Keratinocyte (primary cell): ENCODE measurements at regions not wholly inside any gene's neighbourhood (a gene's known extent, or its start where the extent isn't known, plus 50 kb on each side); places are given as distances from the start of the nearest gene placed in this dataset.

Experiments used
- DNase-seq: peaks from one replicate; pipeline ENCODE4 v3.0.0-alpha.2; 2011; ENCODE audit warnings: low read depth, missing footprints, low spot score
- FAIRE-seq: peaks from 2 replicates; lab custom pipeline; 2011; peaks lifted over from hg19 to GRCh38; lab: Jason Lieb, UNC
- H2AFZ ChIP-seq: 2 replicates; pipeline ENCODE4 v1.6.0; 2012; ENCODE audit warnings: low read length, control low read depth, inconsistent platforms; ENCODE audit not compliant: control insufficient read depth
- H3K27ac ChIP-seq: 2 replicates; pipeline ENCODE4 v1.5.1; 2011; ENCODE audit warnings: low read length; ENCODE audit not compliant: control insufficient read depth, insufficient read depth
- H3K27me3 ChIP-seq: 3 replicates; pipeline ENCODE4 v1.6.0; 2011; ENCODE audit warnings: low read length; ENCODE audit not compliant: control insufficient read depth, insufficient read depth; ENCODE audit errors: extremely low read depth
- H3K36me3 ChIP-seq, 2 experiments: 2 replicates in 1 of 2; 3 replicates in 1 of 2; pipeline ENCODE4 v1.5.1; 2011; ENCODE audit warnings: low read length in 2 of 2, mild to moderate bottlenecking in 1 of 2; ENCODE audit not compliant: control insufficient read depth in 2 of 2, insufficient read depth in 2 of 2; ENCODE audit errors: extremely low read depth in 1 of 2
- H3K4me1 ChIP-seq: 3 replicates; pipeline ENCODE4 v1.5.1; 2011; ENCODE audit warnings: low read length; ENCODE audit not compliant: control insufficient read depth, insufficient read depth; ENCODE audit errors: extremely low read depth
- H3K4me2 ChIP-seq: 3 replicates; pipeline ENCODE4 v1.6.0; 2011; ENCODE audit warnings: low read depth, low read length; ENCODE audit not compliant: control insufficient read depth, insufficient read depth; ENCODE audit errors: extremely low read depth
- H3K4me3 ChIP-seq, 3 experiments: fragments of 200-600 bp in 1 of 3; sonication (generic) in 1 of 3; 2 replicates in 2 of 3; 3 replicates in 1 of 3; pipeline ENCODE4 v1.5.1; 2011 to 2016; ENCODE audit warnings: low read length in 3 of 3, mild to moderate bottlenecking in 3 of 3, control low read depth in 2 of 3, inconsistent platforms in 1 of 3, low read depth in 1 of 3, mixed read lengths in 1 of 3, mixed run types in 1 of 3, moderate library complexity in 1 of 3; ENCODE audit not compliant: control insufficient read depth in 2 of 3, insufficient read depth in 2 of 3; ENCODE audit errors: extremely low read depth in 1 of 3
- H3K79me2 ChIP-seq: 2 replicates; pipeline ENCODE4 v1.6.0; 2012; ENCODE audit warnings: low read length; ENCODE audit not compliant: control insufficient read depth, insufficient read depth
- H3K9ac ChIP-seq: 3 replicates; pipeline ENCODE4 v1.6.0; 2011; ENCODE audit warnings: low read length; ENCODE audit not compliant: control insufficient read depth, insufficient read depth; ENCODE audit errors: extremely low read depth
- H3K9me1 ChIP-seq: 3 replicates; pipeline ENCODE4 v1.6.0; 2011; ENCODE audit warnings: low read length; ENCODE audit not compliant: control insufficient read depth, insufficient read depth; ENCODE audit errors: extremely low read depth
- H3K9me3 ChIP-seq: 2 replicates; pipeline ENCODE4 v1.5.1; 2012; ENCODE audit warnings: low read depth, low read length; ENCODE audit not compliant: control insufficient read depth
- H4K20me1 ChIP-seq: 3 replicates; pipeline ENCODE4 v1.6.0; 2011; ENCODE audit warnings: low read length; ENCODE audit not compliant: control insufficient read depth, insufficient read depth; ENCODE audit errors: extremely low read depth
- EZH2 ChIP-seq: IDR thresholded peaks from one replicate; pipeline ENCODE4 v1.6.1; 2012; ENCODE audit warnings: inconsistent platforms, mild to moderate bottlenecking, low read length, moderate library complexity
- dilution Hi-C: fragments of 300-500 bp; cut with MboI; formaldehyde crosslinking; loops from one replicate; pipeline ENCODE4 v1.7.0; 2020; ENCODE audit warnings: low sequenced_read_pairs; ENCODE audit not compliant: extremely low pct_ligation_motif_present
- TF ChIP-seq, protein P1 (sequence below), 3 experiments: IDR thresholded peaks in 1 of 3; conservative IDR thresholded peaks in 1 of 3; optimal IDR thresholded peaks in 1 of 3; 2 replicates in 2 of 3; 3 replicates in 1 of 3; pipeline versions ENCODE3 to v1.5.1; 2011; ENCODE audit warnings: low read length in 3 of 3, mild to moderate bottlenecking in 3 of 3, moderate library complexity in 2 of 3, control low read depth in 1 of 3, inconsistent platforms in 1 of 3; ENCODE audit not compliant: insufficient read depth in 2 of 3; ENCODE audit errors: extremely low read depth in 1 of 3

DNA sequence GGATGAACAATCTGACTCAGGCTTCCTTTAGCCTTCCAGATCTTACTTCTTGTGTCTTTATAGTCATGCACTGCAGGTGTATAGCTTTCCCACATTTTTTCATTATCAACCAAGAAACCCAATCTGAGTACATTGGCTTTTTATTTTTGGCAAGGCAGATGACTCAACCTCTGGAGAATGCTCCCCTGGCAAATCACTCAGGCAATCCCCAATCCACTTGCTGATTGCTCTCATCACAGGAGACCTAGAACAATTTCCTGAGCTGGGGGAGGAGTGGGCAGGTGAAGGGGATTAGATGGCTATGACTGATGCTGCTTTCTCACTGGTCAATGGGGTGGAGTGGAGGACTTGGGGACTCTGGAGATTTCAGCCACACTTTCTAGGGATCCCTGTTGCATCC lies 134.4 kb downstream of the SLC16A9 start:
- Histone ChIP-seq H2AFZ (no peak overlapping the region), H3K79me2 (no peaks in the 10 kb centered on the region), H3K9me1 (no peaks in the 10 kb centered on the region), H3K9me3 (no peaks in the 10 kb centered on the region), H3K9ac (no peak overlapping the region), H3K4me3 (no peak overlapping the region), H3K36me3 (no peaks in the 10 kb centered on the region), H3K27me3 (no peaks in the 10 kb centered on the region), H3K4me2 (no peak overlapping the region), H3K4me1 (no peaks in the 10 kb centered on the region), H4K20me1 (no peaks in the 10 kb centered on the region), H3K27ac (no peak overlapping the region)
- FAIRE-seq (peak; percentile 52), DNase-seq (peak; percentile 15)
- TF ChIP-seq EZH2, result no peak
- TF ChIP-seq, protein P1, sequence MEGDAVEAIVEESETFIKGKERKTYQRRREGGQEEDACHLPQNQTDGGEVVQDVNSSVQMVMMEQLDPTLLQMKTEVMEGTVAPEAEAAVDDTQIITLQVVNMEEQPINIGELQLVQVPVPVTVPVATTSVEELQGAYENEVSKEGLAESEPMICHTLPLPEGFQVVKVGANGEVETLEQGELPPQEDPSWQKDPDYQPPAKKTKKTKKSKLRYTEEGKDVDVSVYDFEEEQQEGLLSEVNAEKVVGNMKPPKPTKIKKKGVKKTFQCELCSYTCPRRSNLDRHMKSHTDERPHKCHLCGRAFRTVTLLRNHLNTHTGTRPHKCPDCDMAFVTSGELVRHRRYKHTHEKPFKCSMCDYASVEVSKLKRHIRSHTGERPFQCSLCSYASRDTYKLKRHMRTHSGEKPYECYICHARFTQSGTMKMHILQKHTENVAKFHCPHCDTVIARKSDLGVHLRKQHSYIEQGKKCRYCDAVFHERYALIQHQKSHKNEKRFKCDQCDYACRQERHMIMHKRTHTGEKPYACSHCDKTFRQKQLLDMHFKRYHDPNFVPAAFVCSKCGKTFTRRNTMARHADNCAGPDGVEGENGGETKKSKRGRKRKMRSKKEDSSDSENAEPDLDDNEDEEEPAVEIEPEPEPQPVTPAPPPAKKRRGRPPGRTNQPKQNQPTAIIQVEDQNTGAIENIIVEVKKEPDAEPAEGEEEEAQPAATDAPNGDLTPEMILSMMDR (optimal IDR thresholded peaks at IDR 0.05 in 1 of 3, IDR thresholded peaks at IDR 0.05 in 1 of 3, conservative IDR thresholded peaks at IDR 0.05 in 1 of 3; ENCODE audit: extremely low read depth in 1 of 3, insufficient read depth in 2 of 3, low read length in 3 of 3), result no peak
- dilution Hi-C loops, result no loop called here

DNA sequence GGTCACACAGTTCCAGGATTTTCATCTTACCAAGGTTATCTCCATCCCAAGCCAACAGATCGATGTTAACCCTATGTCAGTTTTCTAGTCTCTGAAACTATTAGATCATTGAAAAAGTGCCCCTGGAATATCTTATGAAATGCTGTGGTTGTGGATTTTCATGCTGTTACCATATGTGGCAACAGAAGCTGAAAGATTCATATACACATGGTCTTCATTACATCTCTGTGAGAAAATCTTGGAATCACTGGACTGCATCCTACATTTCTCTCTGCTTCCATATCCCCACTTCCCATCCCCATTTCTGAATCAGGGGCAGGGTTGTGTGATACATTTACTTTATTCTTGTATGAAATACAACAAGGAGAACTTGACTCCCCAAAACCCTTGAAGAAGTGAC lies 146.1 kb downstream of the SLC16A9 start:
- dilution Hi-C loops, result no loop called here
- Histone ChIP-seq H3K9me1 (no peaks in the 10 kb centered on the region), H3K36me3 (no peaks in the 10 kb centered on the region), H3K4me3 (no peak overlapping the region), H2AFZ (no peak overlapping the region), H3K9ac (no peak overlapping the region), H3K4me1 (no peaks in the 10 kb centered on the region), H3K9me3 (no peaks in the 10 kb centered on the region), H3K4me2 (no peak overlapping the region), H3K79me2 (no peaks in the 10 kb centered on the region), H3K27me3 (no peaks in the 10 kb centered on the region), H4K20me1 (no peaks in the 10 kb centered on the region), H3K27ac (no peak overlapping the region)
- DNase-seq, result no peak
- TF ChIP-seq EZH2, result no peak
- TF ChIP-seq, protein P1 (optimal IDR thresholded peaks at IDR 0.05 in 1 of 3, IDR thresholded peaks at IDR 0.05 in 1 of 3, conservative IDR thresholded peaks at IDR 0.05 in 1 of 3; ENCODE audit: extremely low read depth in 1 of 3, insufficient read depth in 2 of 3, low read length in 3 of 3), result no peak
- no peak for FAIRE-seq
